ENCODE measurements at regions not wholly inside any gene's neighbourhood (a gene's known extent, or its start where the extent isn't known, plus 50 kb on each side); places are given as distances from the start of the nearest gene placed in this dataset.
"Not testable (repeated sequence)": the region's sequence is repeated elsewhere in the genome, so short reads cannot be mapped to it uniquely, and the experiment has no call there.

- no peak for DNase-seq
Observed at GRCh38 chr4:33931026-33931425, 2313.3 kb downstream of the ARAP2 start.

DNA sequence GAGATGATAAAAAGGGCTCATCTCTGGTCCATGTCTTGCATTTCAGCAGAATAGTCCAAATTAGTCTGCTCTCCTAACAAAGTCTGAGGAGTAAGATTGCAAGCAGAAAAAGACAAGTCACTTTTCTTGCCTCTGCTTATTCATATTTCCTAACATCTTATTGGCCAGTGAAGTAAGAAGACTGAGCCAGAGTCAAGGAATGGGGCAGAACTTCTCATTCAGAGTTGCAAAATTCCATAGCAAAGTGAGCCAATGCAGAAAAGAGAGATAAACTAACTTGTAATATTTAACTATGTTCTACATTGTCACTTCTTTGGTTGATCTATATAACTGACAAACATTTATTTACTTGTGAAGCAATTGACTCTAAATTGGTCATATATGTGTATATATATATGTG lies 2304.0 kb downstream of the ARAP2 start:
- DNase-seq, result no peak

- no peak for DNase-seq
Observed at GRCh38 chr4:33941854-33942253, 2302.5 kb downstream of the ARAP2 start.

- DNase-seq, result no peak
Observed at GRCh38 chr4:33948921-33949320, 2295.4 kb downstream of the ARAP2 start.

- not testable (repeated sequence) for DNase-seq
Observed at GRCh38 chr4:33953848-33954247, 2290.5 kb downstream of the ARAP2 start.

GRCh38 chr4:33954759-33955158 lies 2289.6 kb downstream of the ARAP2 start:
- DNase-seq, result no peak

DNA sequence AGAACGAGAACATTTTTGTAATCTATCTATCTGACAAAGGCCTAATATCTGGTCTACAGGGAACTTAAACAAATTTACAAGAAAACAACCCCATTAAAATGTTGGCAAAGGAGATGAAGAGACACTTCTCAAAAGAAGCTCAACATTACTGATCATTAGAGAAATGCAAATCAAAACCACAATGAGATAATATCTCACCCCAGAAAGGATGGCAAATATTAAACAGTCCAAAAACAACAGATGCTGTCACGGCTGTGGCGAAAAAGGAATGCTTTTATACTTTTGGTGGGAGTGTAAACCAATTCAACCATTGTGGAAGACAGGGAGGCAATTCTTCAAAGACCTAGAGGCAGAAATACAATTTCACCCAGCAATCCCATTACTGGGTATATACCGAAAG lies 2284.8 kb downstream of the ARAP2 start:
- no peak for DNase-seq

- DNase-seq, result no peak
Observed at GRCh38 chr4:33961761-33962160, 2282.6 kb downstream of the ARAP2 start.

GRCh38 chr4:33966808-33967207 lies 2277.5 kb downstream of the ARAP2 start:
- DNase-seq, result no peak

DNA sequence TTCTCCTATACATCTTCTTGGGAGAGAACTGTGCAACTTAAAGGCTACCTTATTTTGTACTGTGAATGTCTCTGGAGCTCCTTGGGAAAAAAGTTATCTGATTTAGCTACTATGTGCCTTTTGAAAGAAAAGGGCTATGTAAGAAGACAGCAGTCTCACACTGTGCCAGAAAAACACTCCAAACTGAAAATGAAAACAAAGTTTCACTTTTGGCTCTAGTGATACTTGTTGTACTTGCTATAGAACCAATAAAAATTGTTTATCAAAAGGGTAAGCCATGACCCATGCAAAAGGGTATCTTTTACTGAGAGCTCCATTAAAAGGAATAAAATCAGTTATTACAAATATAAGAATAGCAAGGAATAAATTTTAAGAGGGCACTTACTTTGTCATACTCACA lies 2270.0 kb downstream of the ARAP2 start:
- DNase-seq, result no peak

DNA sequence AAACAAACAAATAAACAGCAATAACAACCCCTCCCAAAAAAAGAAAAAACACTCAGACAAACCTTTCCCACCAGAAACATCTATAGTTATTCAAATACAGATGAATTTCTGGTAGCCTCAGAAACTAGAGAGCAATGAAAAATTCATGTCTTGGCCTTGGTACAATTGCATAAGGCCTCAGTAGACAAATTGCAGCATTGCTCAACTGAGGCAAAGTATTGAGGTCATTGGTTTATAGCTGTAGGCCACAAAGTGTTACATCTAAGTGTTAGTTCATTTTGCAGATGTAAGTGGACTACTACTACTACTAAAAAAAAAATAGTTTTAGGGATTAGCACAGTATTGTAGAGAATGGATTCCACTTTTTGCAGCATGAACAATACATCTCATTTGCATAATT lies 2268.3 kb downstream of the ARAP2 start:
- DNase-seq, result no peak

GRCh38 chr4:33979781-33980180 lies 2264.5 kb downstream of the ARAP2 start:
- DNase-seq, result not testable (repeated sequence)

- DNase-seq, result no peak
Observed at GRCh38 chr4:33980361-33980760, 2264.0 kb downstream of the ARAP2 start.

DNA sequence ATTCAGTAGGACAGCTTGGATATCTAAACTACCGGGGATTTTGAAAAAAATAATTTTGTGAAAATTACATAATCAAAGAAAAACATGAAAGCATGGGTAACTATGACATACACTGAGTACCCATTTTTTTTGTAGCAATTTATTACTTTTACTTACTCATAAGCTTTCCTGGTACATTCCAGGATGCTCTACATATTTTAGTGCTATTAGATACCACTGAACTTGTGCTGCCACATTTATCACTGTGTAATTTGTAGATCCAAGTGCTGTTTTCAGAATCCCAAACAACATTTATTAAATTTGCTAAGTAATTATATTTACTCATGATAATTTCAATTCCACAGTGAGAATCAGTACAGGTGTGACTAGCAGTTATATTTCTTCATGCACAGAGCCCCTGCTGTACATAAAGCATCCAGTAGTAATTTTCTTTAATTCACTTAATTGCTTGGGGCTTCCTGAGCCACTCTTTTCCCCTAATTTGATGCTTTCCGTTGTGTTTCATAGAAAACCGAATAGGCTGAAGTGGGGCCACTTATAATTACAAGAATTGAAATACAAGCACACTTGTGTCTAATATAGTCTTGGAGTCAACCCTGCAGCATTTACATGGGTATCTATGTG lies 2254.4 kb downstream of the ARAP2 start:
- no peak for DNase-seq

- DNase-seq, result no peak
Observed at GRCh38 chr4:33996075-33996718, 2248.1 kb downstream of the ARAP2 start.

GRCh38 chr4:33998291-33998690 lies 2246.0 kb downstream of the ARAP2 start:
- DNase-seq, result no peak

DNA sequence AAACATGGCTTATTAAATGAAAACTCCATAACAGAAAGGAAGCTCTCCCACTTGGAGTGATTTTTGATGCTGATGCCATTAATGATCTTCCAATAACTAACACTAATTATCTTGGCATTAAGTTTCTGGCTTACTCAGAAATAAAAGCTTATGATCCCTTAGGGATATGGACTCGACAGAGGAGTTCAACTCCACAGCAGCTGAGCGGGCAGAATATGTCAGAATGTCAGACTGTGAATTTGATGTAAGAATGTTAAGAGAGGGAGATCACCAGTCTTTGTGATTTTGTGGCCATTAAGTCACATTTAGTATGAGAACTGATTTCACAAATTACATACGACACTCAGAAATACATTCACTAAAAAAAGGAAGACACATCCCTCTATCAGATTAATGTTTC lies 2244.0 kb downstream of the ARAP2 start:
- DNase-seq, result no peak

GRCh38 chr4:34006540-34006939 lies 2237.8 kb downstream of the ARAP2 start:
- not testable (repeated sequence) for DNase-seq

- DNase-seq, result no peak
Observed at GRCh38 chr4:34009951-34010350, 2234.4 kb downstream of the ARAP2 start.

GRCh38 chr4:34010751-34011519 lies 2233.4 kb downstream of the ARAP2 start:
- DNase-seq, result no peak

- DNase-seq, result no peak
Observed at GRCh38 chr4:34035225-34035624, 2209.1 kb downstream of the ARAP2 start.

DNA sequence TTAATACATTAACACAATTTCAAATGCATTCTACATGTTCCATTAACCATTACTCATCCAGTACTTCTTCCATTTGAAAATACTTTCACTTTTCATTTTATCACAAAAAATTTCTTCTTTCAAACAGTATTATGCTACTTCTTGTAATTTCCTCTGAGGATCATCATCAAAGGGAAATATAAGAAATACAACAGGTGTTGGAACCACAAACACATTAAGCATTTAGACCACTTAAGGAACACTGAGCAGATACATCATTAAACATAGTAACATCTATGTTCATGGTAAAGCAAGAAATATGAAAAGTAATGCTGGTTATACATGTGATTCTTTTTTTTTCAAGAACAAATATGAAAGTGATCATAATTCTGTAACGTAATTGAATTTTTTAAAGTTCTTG lies 2207.0 kb downstream of the ARAP2 start:
- no peak for DNase-seq

- DNase-seq, result peak; percentile 10
Observed at GRCh38 chr4:34039766-34040165, 2204.5 kb downstream of the ARAP2 start.

DNA sequence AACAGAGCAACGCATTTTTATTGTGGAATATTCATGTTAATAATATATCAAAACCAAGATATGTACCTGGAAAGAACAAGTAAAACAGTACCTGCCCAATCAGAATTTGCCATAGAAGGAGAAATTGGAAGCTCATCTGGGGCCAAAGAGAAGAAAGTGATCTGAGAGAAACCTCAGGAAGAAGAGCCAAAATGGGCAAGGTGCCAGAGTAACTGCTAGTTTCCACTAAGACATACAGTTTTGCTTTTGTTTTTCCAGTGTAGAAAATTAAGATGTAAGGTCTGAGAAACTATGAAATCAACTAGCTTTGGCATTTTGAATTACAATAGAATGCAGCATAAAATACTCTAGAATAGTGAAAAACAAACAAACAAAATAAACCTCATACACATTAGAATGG lies 2201.2 kb downstream of the ARAP2 start:
- DNase-seq, result no peak

Measured in NCI-H2029 (cell line).